ENCODE measurements at regions not wholly inside any gene's neighbourhood (a gene's known extent, or its start where the extent isn't known, plus 50 kb on each side); places are given as distances from the start of the nearest gene placed in this dataset.
"Not testable (repeated sequence)": the region's sequence is repeated elsewhere in the genome, so short reads cannot be mapped to it uniquely, and the experiment has no call there.

- not testable (repeated sequence) for TF ChIP-seq POLR2A (IDR thresholded peaks at IDR 0.05); CTCF (IDR thresholded peaks at IDR 0.05); POLR2AphosphoS5 (IDR thresholded peaks at IDR 0.05; ENCODE audit: insufficient read depth in 1 of 2, low read depth in 1 of 2)
These were observed 834.4 kb downstream of the FOXD4L5 start for GRCh38 chr9:64450654-64451053.

Data from vagina (tissue), 2 donors.